HFFc6 (cell line): ENCODE measurements at regions not wholly inside any gene's neighbourhood (a gene's known extent, or its start where the extent isn't known, plus 50 kb on each side); places are given as distances from the start of the nearest gene placed in this dataset.

ENCODE experiments used
- DNase-seq: peaks from one replicate; pipeline ENCODE4 v3.0.0-alpha.2; 2018
- H3K27ac Mint-ChIP-seq: 2 replicates; pipeline ENCODE4 v1.8.0; 2020; ENCODE audit warnings: mild to moderate bottlenecking, mixed read lengths
- H3K27me3 Mint-ChIP-seq: 2 replicates; pipeline ENCODE4 v1.8.0; 2021; ENCODE audit warnings: mild to moderate bottlenecking, moderate library complexity, mixed read lengths; ENCODE audit not compliant: insufficient read depth
- H3K36me3 Mint-ChIP-seq: 2 replicates; pipeline ENCODE4 v1.8.0; 2021; ENCODE audit warnings: low read depth, mixed read lengths
- H3K4me1 Mint-ChIP-seq: 2 replicates; pipeline ENCODE4 v1.8.0; 2020; ENCODE audit warnings: low read depth, mixed read lengths
- H3K4me3 Mint-ChIP-seq: 2 replicates; pipeline ENCODE4 v1.8.0; 2020; ENCODE audit warnings: mild to moderate bottlenecking, moderate library complexity, mixed read lengths
- H3K9me3 Mint-ChIP-seq: 2 replicates; pipeline ENCODE4 v1.8.0; 2020; ENCODE audit warnings: mild to moderate bottlenecking, mixed read lengths
- TF ChIP-seq, protein P1 (sequence below): fragments of 200-600 bp; sonication (generic); IDR thresholded peaks from 2 replicates; pipeline ENCODE4 v1.5.0; 2021; ENCODE audit warnings: antibody characterized with exemption, mild to moderate bottlenecking

DNA sequence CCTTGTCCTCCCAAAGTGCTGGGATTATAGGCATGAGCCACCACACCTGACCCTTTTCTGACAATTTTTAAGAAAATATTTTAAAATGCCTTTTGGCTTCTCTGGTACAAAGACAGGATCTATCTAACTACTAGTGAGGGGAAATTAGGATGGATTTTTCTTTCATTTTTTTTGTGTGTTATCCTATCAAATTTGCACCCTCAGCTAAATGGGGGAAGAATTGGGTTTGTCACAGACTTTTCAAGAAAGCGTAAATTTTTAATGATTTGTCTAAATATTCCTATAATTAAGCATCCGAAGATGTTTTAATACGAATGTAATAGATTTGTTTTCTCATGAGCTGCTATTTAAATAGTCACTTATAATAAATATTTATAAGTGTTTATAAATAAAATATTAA is 340.0 kb upstream of the ETAA1 start:
- no peak overlapping the region for H3K27ac Mint-ChIP-seq
- TF ChIP-seq, protein P1, sequence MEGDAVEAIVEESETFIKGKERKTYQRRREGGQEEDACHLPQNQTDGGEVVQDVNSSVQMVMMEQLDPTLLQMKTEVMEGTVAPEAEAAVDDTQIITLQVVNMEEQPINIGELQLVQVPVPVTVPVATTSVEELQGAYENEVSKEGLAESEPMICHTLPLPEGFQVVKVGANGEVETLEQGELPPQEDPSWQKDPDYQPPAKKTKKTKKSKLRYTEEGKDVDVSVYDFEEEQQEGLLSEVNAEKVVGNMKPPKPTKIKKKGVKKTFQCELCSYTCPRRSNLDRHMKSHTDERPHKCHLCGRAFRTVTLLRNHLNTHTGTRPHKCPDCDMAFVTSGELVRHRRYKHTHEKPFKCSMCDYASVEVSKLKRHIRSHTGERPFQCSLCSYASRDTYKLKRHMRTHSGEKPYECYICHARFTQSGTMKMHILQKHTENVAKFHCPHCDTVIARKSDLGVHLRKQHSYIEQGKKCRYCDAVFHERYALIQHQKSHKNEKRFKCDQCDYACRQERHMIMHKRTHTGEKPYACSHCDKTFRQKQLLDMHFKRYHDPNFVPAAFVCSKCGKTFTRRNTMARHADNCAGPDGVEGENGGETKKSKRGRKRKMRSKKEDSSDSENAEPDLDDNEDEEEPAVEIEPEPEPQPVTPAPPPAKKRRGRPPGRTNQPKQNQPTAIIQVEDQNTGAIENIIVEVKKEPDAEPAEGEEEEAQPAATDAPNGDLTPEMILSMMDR = no peak
- DNase-seq = no peak
- H3K27me3 Mint-ChIP-seq = no peaks in the 10 kb centered on the region
- no peaks in the 10 kb centered on the region for H3K36me3 Mint-ChIP-seq
- no peaks in the 10 kb centered on the region for H3K9me3 Mint-ChIP-seq
- H3K4me1 Mint-ChIP-seq = peaks cover 18% of the 10 kb centered on the region
- H3K4me3 Mint-ChIP-seq = no peak overlapping the region

DNA sequence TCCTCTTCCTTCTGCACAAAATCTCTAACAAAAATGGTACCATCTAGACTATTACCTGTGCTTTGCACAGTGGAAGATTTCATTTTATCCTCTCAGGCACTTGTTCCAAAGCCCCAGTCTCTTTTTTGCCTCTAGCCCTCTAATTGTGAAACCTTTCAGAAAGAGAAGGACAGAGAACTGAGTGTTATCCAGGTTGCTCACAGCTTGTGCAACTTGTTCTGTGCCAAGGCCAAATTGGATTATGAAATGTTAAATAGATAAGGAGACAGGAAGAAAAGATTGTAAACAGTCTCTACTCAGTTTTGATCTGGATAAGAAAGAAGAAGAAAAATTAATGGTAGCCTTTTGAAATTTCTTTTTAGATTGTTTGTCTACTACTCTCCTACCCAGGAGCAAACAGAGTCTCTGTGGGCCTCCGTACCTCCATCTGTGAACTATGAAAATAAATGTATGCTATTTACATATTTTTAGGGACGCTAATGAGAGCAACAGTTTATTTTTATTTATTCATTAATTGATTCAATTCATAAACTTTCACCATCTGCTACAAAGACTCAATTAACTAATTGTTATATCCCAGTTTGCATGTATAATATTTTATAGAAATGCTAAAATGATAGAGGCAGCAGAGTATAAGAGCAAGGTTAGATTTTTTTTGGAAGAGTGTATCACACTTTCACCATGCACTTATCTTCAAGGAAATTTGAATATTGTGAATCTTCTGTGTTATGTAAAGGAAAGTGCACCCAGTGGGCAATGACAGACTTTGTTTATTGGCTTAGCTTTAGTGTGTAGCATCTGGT is 339.0 kb upstream of the ETAA1 start:
- Mint-ChIP-seq H3K36me3 (no peaks in the 10 kb centered on the region), H3K4me1 (peaks cover 18% of the 10 kb centered on the region), H3K4me3 (no peak overlapping the region), H3K27ac (no peak overlapping the region), H3K27me3 (no peaks in the 10 kb centered on the region), H3K9me3 (no peaks in the 10 kb centered on the region)
- no peak for DNase-seq
- TF ChIP-seq, protein P1 = no peak

DNA sequence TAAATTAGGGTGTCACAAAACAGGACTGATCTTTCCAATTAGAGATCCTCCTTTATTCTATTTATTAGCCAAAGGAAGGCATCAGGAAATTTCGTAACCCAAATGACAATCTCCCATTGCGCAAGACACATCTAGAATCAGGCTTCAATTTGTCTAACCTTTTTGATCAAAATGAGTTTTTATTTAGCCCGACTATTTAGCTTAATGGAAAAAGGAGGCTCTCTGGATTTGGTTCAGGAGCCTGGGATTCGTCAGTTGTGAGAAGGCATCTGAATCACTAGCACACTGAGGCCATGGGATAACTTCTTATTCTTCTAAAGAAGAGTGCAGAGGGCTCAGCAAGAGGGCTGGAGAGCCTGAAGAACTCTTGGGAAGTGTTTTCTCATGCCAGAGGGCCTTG is 332.1 kb upstream of the ETAA1 start:
- TF ChIP-seq, protein P1 = no peak
- H3K9me3 Mint-ChIP-seq = no peaks in the 10 kb centered on the region
- no peaks in the 10 kb centered on the region for H3K4me1 Mint-ChIP-seq
- H3K36me3 Mint-ChIP-seq = no peaks in the 10 kb centered on the region
- no peak overlapping the region for H3K27ac Mint-ChIP-seq
- no peaks in the 10 kb centered on the region; the same call in 1 of the 2 replicates for H3K27me3 Mint-ChIP-seq
- H3K4me3 Mint-ChIP-seq = no peak overlapping the region
- DNase-seq = no peak

DNA sequence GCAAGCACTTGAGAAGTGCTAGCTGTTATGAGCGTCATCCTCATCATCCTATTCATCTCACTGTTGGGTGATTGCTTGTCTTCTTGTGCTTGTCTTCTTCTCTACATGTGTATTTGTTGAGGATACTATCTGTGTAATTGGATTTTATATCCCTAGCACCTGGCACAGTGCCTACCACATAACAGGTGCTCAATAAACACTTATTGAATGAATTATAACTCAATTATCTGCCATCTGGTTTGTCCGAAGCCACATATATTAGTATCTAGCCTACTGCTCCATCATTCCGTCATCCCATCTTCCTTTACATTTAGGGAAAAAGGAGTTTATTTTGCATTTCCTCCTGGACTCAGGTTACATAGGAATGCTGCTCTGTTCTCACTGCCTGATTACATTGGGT is 330.4 kb upstream of the ETAA1 start:
- Mint-ChIP-seq H3K4me3 (no peak overlapping the region), H3K4me1 (peaks cover 13% of the 10 kb centered on the region; the same call in 1 of the 2 replicates), H3K27me3 (no peaks in the 10 kb centered on the region; the same call in 1 of the 2 replicates), H3K36me3 (no peaks in the 10 kb centered on the region), H3K9me3 (no peaks in the 10 kb centered on the region), H3K27ac (no peak overlapping the region)
- no peak for DNase-seq
- TF ChIP-seq, protein P1 = no peak

DNA sequence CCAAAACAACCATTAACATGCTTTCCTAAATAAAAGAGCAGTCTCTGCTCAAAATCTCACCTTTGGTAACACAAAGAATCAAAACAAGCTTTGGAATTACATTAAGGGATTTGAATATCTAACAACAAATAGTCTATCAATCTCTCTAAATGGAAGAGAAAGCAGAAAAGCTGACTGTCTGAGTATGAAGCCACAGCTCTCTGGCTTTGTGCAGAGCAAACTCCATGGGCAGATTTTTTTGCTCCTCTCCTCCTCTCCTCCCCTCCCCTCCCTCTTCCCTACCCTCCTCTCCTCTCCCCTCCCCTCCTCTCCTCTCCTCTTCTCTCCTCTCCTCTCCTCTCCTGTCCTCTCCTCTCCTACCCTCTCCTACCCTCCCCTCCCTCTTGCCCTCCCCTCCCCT is 329.5 kb upstream of the ETAA1 start:
- Mint-ChIP-seq H3K27me3 (no peaks in the 10 kb centered on the region; the same call in 1 of the 2 replicates), H3K9me3 (no peaks in the 10 kb centered on the region)

More for the DNA sequence above, 329.5 kb upstream of the ETAA1 start:
- TF ChIP-seq, protein P1 = no peak
- Mint-ChIP-seq H3K4me3 (no peak overlapping the region), H3K27ac (no peak overlapping the region), H3K36me3 (no peaks in the 10 kb centered on the region), H3K4me1 (peaks cover 21% of the 10 kb centered on the region)
- no peak for DNase-seq
